Rectal smooth muscle tissue (tissue), 1 donor: ENCODE measurements at regions not wholly inside any gene's neighbourhood (a gene's known extent, or its start where the extent isn't known, plus 50 kb on each side); places are given as distances from the start of the nearest gene placed in this dataset.

ENCODE experiments used
- H3K27ac ChIP-seq: one replicate; pipeline ENCODE4 v1.7.0; 2013; ENCODE audit warnings: low read depth, low read length, inconsistent platforms
- H3K27me3 ChIP-seq: one replicate; pipeline ENCODE4 v1.7.0; 2013; ENCODE audit warnings: low read length; ENCODE audit not compliant: control insufficient read depth, insufficient read depth
- H3K36me3 ChIP-seq: one replicate; pipeline ENCODE4 v1.7.0; 2013; ENCODE audit warnings: low read length; ENCODE audit not compliant: control insufficient read depth, insufficient read depth
- H3K4me1 ChIP-seq: one replicate; pipeline ENCODE4 v1.7.0; 2013; ENCODE audit warnings: low read length; ENCODE audit not compliant: control insufficient read depth, insufficient read depth
- H3K4me3 ChIP-seq: one replicate; pipeline ENCODE4 v1.7.0; 2013; ENCODE audit warnings: low read length
- H3K9ac ChIP-seq: one replicate; pipeline ENCODE4 v1.7.0; 2013; ENCODE audit warnings: low read length

GRCh38 chr3:182570946-182571594, 222.2 kb upstream of the ATP11B start:
- no peak overlapping the region for H3K4me3 ChIP-seq
- no peak overlapping the region for H3K27ac ChIP-seq
- no peaks in the 10 kb centered on the region for H3K4me1 ChIP-seq

GRCh38 chr3:182575941-182576340, 217.4 kb upstream of the ATP11B start:
- Histone ChIP-seq H3K9ac (no peak overlapping the region), H3K27me3 (no peaks in the 10 kb centered on the region), H3K4me3 (no peak overlapping the region), H3K27ac (no peak overlapping the region), H3K36me3 (no peaks in the 10 kb centered on the region), H3K4me1 (no peaks in the 10 kb centered on the region)

More at GRCh38 chr3:182570946-182571594, 222.2 kb upstream of the ATP11B start:
- Histone ChIP-seq H3K36me3 (no peaks in the 10 kb centered on the region), H3K9ac (no peak overlapping the region), H3K27me3 (no peaks in the 10 kb centered on the region)

GRCh38 chr3:182583545-182583944, 209.8 kb upstream of the ATP11B start:
- Histone ChIP-seq H3K36me3 (no peaks in the 10 kb centered on the region), H3K4me3 (no peak overlapping the region), H3K4me1 (no peaks in the 10 kb centered on the region), H3K27me3 (no peaks in the 10 kb centered on the region), H3K27ac (no peak overlapping the region), H3K9ac (no peak overlapping the region)

GRCh38 chr3:182585532-182586150, 207.7 kb upstream of the ATP11B start:
- no peaks in the 10 kb centered on the region for H3K4me1 ChIP-seq
- no peak overlapping the region for H3K9ac ChIP-seq
- no peaks in the 10 kb centered on the region for H3K36me3 ChIP-seq
- H3K4me3 ChIP-seq, result no peak overlapping the region
- no peaks in the 10 kb centered on the region for H3K27me3 ChIP-seq
- H3K27ac ChIP-seq, result no peak overlapping the region

- Histone ChIP-seq H3K9ac (no peak overlapping the region), H3K36me3 (no peaks in the 10 kb centered on the region), H3K4me1 (no peaks in the 10 kb centered on the region), H3K27me3 (no peaks in the 10 kb centered on the region), H3K4me3 (no peak overlapping the region), H3K27ac (no peak overlapping the region)
Measured at GRCh38 chr3:182592747-182593146, 200.6 kb upstream of the ATP11B start.

GRCh38 chr3:182596676-182597410, 196.5 kb upstream of the ATP11B start:
- H3K4me1 ChIP-seq, result no peaks in the 10 kb centered on the region
- H3K9ac ChIP-seq, result no peak overlapping the region
- H3K4me3 ChIP-seq, result no peak overlapping the region
- no peak overlapping the region for H3K27ac ChIP-seq
- H3K36me3 ChIP-seq, result no peaks in the 10 kb centered on the region
- no peaks in the 10 kb centered on the region for H3K27me3 ChIP-seq

GRCh38 chr3:182597621-182598041, 195.7 kb upstream of the ATP11B start:
- Histone ChIP-seq H3K4me1 (no peaks in the 10 kb centered on the region), H3K27ac (no peak overlapping the region), H3K36me3 (no peaks in the 10 kb centered on the region), H3K9ac (no peak overlapping the region), H3K27me3 (no peaks in the 10 kb centered on the region), H3K4me3 (no peak overlapping the region)

GRCh38 chr3:182601597-182601996, 191.7 kb upstream of the ATP11B start:
- Histone ChIP-seq H3K27ac (no peak overlapping the region), H3K4me1 (no peaks in the 10 kb centered on the region), H3K9ac (no peak overlapping the region), H3K36me3 (no peaks in the 10 kb centered on the region), H3K27me3 (no peaks in the 10 kb centered on the region), H3K4me3 (no peak overlapping the region)

GRCh38 chr3:182603501-182603900, 189.8 kb upstream of the ATP11B start:
- Histone ChIP-seq H3K4me1 (no peaks in the 10 kb centered on the region), H3K27me3 (no peaks in the 10 kb centered on the region), H3K9ac (no peak overlapping the region), H3K4me3 (no peak overlapping the region), H3K36me3 (no peaks in the 10 kb centered on the region), H3K27ac (no peak overlapping the region)

GRCh38 chr3:182605882-182606611, 187.3 kb upstream of the ATP11B start:
- Histone ChIP-seq H3K27me3 (no peaks in the 10 kb centered on the region), H3K4me3 (no peak overlapping the region), H3K4me1 (no peaks in the 10 kb centered on the region), H3K36me3 (no peaks in the 10 kb centered on the region), H3K9ac (no peak overlapping the region), H3K27ac (no peak overlapping the region)

- Histone ChIP-seq H3K27me3 (no peaks in the 10 kb centered on the region), H3K27ac (no peak overlapping the region), H3K36me3 (no peaks in the 10 kb centered on the region), H3K9ac (no peak overlapping the region), H3K4me3 (no peak overlapping the region), H3K4me1 (no peaks in the 10 kb centered on the region)
Measured at GRCh38 chr3:182606905-182607504, 186.3 kb upstream of the ATP11B start.

GRCh38 chr3:182608832-182609231, 184.5 kb upstream of the ATP11B start:
- Histone ChIP-seq H3K4me1 (no peaks in the 10 kb centered on the region), H3K27me3 (no peaks in the 10 kb centered on the region), H3K9ac (no peak overlapping the region), H3K27ac (no peak overlapping the region), H3K36me3 (no peaks in the 10 kb centered on the region), H3K4me3 (no peak overlapping the region)
